ENCODE measurements at regions not wholly inside any gene's neighbourhood (a gene's known extent, or its start where the extent isn't known, plus 50 kb on each side); places are given as distances from the start of the nearest gene placed in this dataset.
"Not testable (repeated sequence)": the region's sequence is repeated elsewhere in the genome, so short reads cannot be mapped to it uniquely, and the experiment has no call there.

- Mint-ChIP-seq H3K4me1 (no peaks in the 10 kb centered on the region), H3K27me3 (ENCODE audit: low read depth) (no peaks in the 10 kb centered on the region), H3K27ac (ENCODE audit: unreplicated experiment) (no peak overlapping the region), H3K9me3 (peaks cover 10% of the 10 kb centered on the region), H3K36me3 (ENCODE audit: low read depth) (no peaks in the 10 kb centered on the region), H3K4me3 (no peak overlapping the region)
- no peak for TF ChIP-seq CTCF (conservative IDR thresholded peaks at IDR 0.05)
- DNase-seq (ENCODE audit: low read depth, low spot score), result no peak
Observed at GRCh38 chr3:20822251-20822650, 636.2 kb upstream of the SGO1 start.

- H3K4me1 Mint-ChIP-seq; DNase-seq (ENCODE audit: low read depth, low spot score); H3K4me3 Mint-ChIP-seq; H3K27ac Mint-ChIP-seq (ENCODE audit: unreplicated experiment); H3K9me3 Mint-ChIP-seq; H3K27me3 Mint-ChIP-seq (ENCODE audit: low read depth); H3K36me3 Mint-ChIP-seq (ENCODE audit: low read depth): not testable (repeated sequence)
Observed at GRCh38 chr3:20820872-20821271, 634.9 kb upstream of the SGO1 start.

GRCh38 chr3:20811631-20812030, 625.6 kb upstream of the SGO1 start:
- no peak for DNase-seq (ENCODE audit: low read depth, low spot score)
- H3K27me3 Mint-ChIP-seq (ENCODE audit: low read depth), result no peaks in the 10 kb centered on the region
- no peak for TF ChIP-seq CTCF (conservative IDR thresholded peaks at IDR 0.05)
- H3K9me3 Mint-ChIP-seq, result no peaks in the 10 kb centered on the region
- H3K36me3 Mint-ChIP-seq (ENCODE audit: low read depth), result no peaks in the 10 kb centered on the region
- H3K4me3 Mint-ChIP-seq, result no peak overlapping the region
- H3K27ac Mint-ChIP-seq (ENCODE audit: unreplicated experiment), result no peak overlapping the region
- H3K4me1 Mint-ChIP-seq, result no peaks in the 10 kb centered on the region

- DNase-seq (ENCODE audit: low read depth, low spot score), result no peak
- no peak for TF ChIP-seq CTCF (conservative IDR thresholded peaks at IDR 0.05)
- Mint-ChIP-seq H3K36me3 (ENCODE audit: low read depth) (no peaks in the 10 kb centered on the region), H3K27ac (ENCODE audit: unreplicated experiment) (no peak overlapping the region), H3K9me3 (no peaks in the 10 kb centered on the region), H3K4me1 (no peaks in the 10 kb centered on the region), H3K27me3 (ENCODE audit: low read depth) (no peaks in the 10 kb centered on the region), H3K4me3 (no peak overlapping the region)
Observed at GRCh38 chr3:20811006-20811405, 625.0 kb upstream of the SGO1 start.

GRCh38 chr3:20810555-20810954, 624.5 kb upstream of the SGO1 start:
- no peaks in the 10 kb centered on the region for H3K4me1 Mint-ChIP-seq
- H3K36me3 Mint-ChIP-seq (ENCODE audit: low read depth), result no peaks in the 10 kb centered on the region
- no peak for TF ChIP-seq CTCF (conservative IDR thresholded peaks at IDR 0.05)
- no peaks in the 10 kb centered on the region for H3K9me3 Mint-ChIP-seq
- no peak overlapping the region for H3K4me3 Mint-ChIP-seq
- DNase-seq (ENCODE audit: low read depth, low spot score), result no peak
- no peaks in the 10 kb centered on the region for H3K27me3 Mint-ChIP-seq (ENCODE audit: low read depth)
- no peak overlapping the region for H3K27ac Mint-ChIP-seq (ENCODE audit: unreplicated experiment)

- Mint-ChIP-seq H3K4me3 (no peak overlapping the region), H3K27ac (ENCODE audit: unreplicated experiment) (no peak overlapping the region), H3K9me3 (no peaks in the 10 kb centered on the region), H3K4me1 (no peaks in the 10 kb centered on the region), H3K36me3 (ENCODE audit: low read depth) (no peaks in the 10 kb centered on the region), H3K27me3 (ENCODE audit: low read depth) (no peaks in the 10 kb centered on the region)
- TF ChIP-seq CTCF (conservative IDR thresholded peaks at IDR 0.05), result no peak
- no peak for DNase-seq (ENCODE audit: low read depth, low spot score)
Observed at GRCh38 chr3:20809356-20809755, 623.4 kb upstream of the SGO1 start.

Data from neural crest cell (in vitro differentiated cells).